ENCODE measurements at regions not wholly inside any gene's neighbourhood (a gene's known extent, or its start where the extent isn't known, plus 50 kb on each side); places are given as distances from the start of the nearest gene placed in this dataset.

GRCh38 chr13:40158757-40159156, 503.3 kb downstream of the COG6 start:
- H3K36me3 ChIP-seq, result no peaks in the 10 kb centered on the region
- DNase-seq, result no peak
- TF ChIP-seq CTCF (IDR thresholded peaks at IDR 0.05) (no peak), POLR2A (IDR thresholded peaks at IDR 0.05) (no peak)

GRCh38 chr13:40159736-40160135, 504.3 kb downstream of the COG6 start:
- no peak for DNase-seq
- H3K27ac ChIP-seq, result no peak overlapping the region
- no peaks in the 10 kb centered on the region for H3K27me3 ChIP-seq
- H3K9me3 ChIP-seq, result no peaks in the 10 kb centered on the region
- no peak for TF ChIP-seq POLR2A (IDR thresholded peaks at IDR 0.05)
- no peak for TF ChIP-seq CTCF (IDR thresholded peaks at IDR 0.05)
- H3K36me3 ChIP-seq, result no peaks in the 10 kb centered on the region
- H3K4me3 ChIP-seq, result no peak overlapping the region
- H3K4me1 ChIP-seq, result no peaks in the 10 kb centered on the region

More at GRCh38 chr13:40158757-40159156, 503.3 kb downstream of the COG6 start:
- Histone ChIP-seq H3K4me1 (no peaks in the 10 kb centered on the region), H3K27ac (no peak overlapping the region), H3K9me3 (no peaks in the 10 kb centered on the region), H3K4me3 (no peak overlapping the region), H3K27me3 (no peaks in the 10 kb centered on the region)

GRCh38 chr13:40160618-40161350, 505.3 kb downstream of the COG6 start:
- Histone ChIP-seq H3K9me3 (no peaks in the 10 kb centered on the region), H3K36me3 (no peaks in the 10 kb centered on the region), H3K4me1 (no peaks in the 10 kb centered on the region), H3K4me3 (no peak overlapping the region), H3K27ac (no peak overlapping the region), H3K27me3 (no peaks in the 10 kb centered on the region)
- DNase-seq, result no peak
- no peak for TF ChIP-seq CTCF (IDR thresholded peaks at IDR 0.05)
- TF ChIP-seq POLR2A (IDR thresholded peaks at IDR 0.05), result no peak

- no peaks in the 10 kb centered on the region for H3K9me3 ChIP-seq
- no peaks in the 10 kb centered on the region for H3K4me1 ChIP-seq
- no peak for DNase-seq
- no peak overlapping the region for H3K27ac ChIP-seq
- H3K4me3 ChIP-seq, result no peak overlapping the region
- no peak for TF ChIP-seq POLR2A (IDR thresholded peaks at IDR 0.05)
- no peak for TF ChIP-seq CTCF (IDR thresholded peaks at IDR 0.05)
- H3K36me3 ChIP-seq, result no peaks in the 10 kb centered on the region
- H3K27me3 ChIP-seq, result no peaks in the 10 kb centered on the region
Measured at GRCh38 chr13:40161351-40161810, 505.1 kb downstream of the FOXO1 start.

GRCh38 chr13:40161931-40162330, 504.5 kb downstream of the FOXO1 start:
- Histone ChIP-seq H3K27ac (no peak overlapping the region), H3K36me3 (no peaks in the 10 kb centered on the region)
- DNase-seq, result no peak

More at GRCh38 chr13:40161931-40162330, 504.5 kb downstream of the FOXO1 start:
- TF ChIP-seq POLR2A (IDR thresholded peaks at IDR 0.05), result no peak
- no peak for TF ChIP-seq CTCF (IDR thresholded peaks at IDR 0.05)
- H3K27me3 ChIP-seq, result no peaks in the 10 kb centered on the region
- no peaks in the 10 kb centered on the region for H3K4me1 ChIP-seq
- H3K4me3 ChIP-seq, result no peak overlapping the region
- H3K9me3 ChIP-seq, result no peaks in the 10 kb centered on the region

Data from Peyer's patch (tissue), 4 donors.